GF-D8 (cell line): ENCODE measurements at regions not wholly inside any gene's neighbourhood (a gene's known extent, or its start where the extent isn't known, plus 50 kb on each side); places are given as distances from the start of the nearest gene placed in this dataset.

ENCODE experiments used
- DNase-seq: peaks from one replicate; lab custom pipeline; 2025; lab: John Stamatoyannopoulos, UW

- no peak for DNase-seq
These were observed 326.3 kb downstream of the ETS1 start for GRCh38 chr11:128261011-128261421.

- DNase-seq, result no peak
These were observed 327.0 kb downstream of the ETS1 start for GRCh38 chr11:128260398-128260797.

- DNase-seq, result no peak
These were observed 327.5 kb downstream of the ETS1 start for GRCh38 chr11:128259816-128260215.

- DNase-seq, result no peak
These were observed 332.4 kb downstream of the ETS1 start for GRCh38 chr11:128254941-128255340.

- DNase-seq, result no peak
These were observed 336.2 kb downstream of the ETS1 start for GRCh38 chr11:128251140-128251539.

GRCh38 chr11:128250482-128250881 lies 336.9 kb downstream of the ETS1 start:
- no peak for DNase-seq

GRCh38 chr11:128246810-128247594 lies 340.4 kb downstream of the ETS1 start:
- DNase-seq, result no peak

GRCh38 chr11:128246364-128246801 lies 341.0 kb downstream of the ETS1 start:
- no peak for DNase-seq

- DNase-seq, result no peak
These were observed 342.5 kb downstream of the ETS1 start for GRCh38 chr11:128244871-128245270.

- DNase-seq, result no peak
These were observed 344.9 kb downstream of the ETS1 start for GRCh38 chr11:128242451-128242850.

GRCh38 chr11:128240546-128240945 lies 346.8 kb downstream of the ETS1 start:
- no peak for DNase-seq

- DNase-seq, result no peak
These were observed 348.1 kb downstream of the ETS1 start for GRCh38 chr11:128239306-128239705.

- DNase-seq, result no peak
These were observed 348.7 kb downstream of the ETS1 start for GRCh38 chr11:128238521-128239265.

GRCh38 chr11:128236506-128237498 lies 350.6 kb downstream of the ETS1 start:
- no peak for DNase-seq

GRCh38 chr11:128235958-128236357 lies 351.4 kb downstream of the ETS1 start:
- DNase-seq, result no peak

GRCh38 chr11:128235426-128235825 lies 351.9 kb downstream of the ETS1 start:
- DNase-seq, result no peak

- DNase-seq, result no peak
These were observed 353.2 kb downstream of the ETS1 start for GRCh38 chr11:128234143-128234542.

GRCh38 chr11:128232588-128232987 lies 354.8 kb downstream of the ETS1 start:
- DNase-seq, result no peak

- DNase-seq, result no peak
These were observed 355.4 kb downstream of the ETS1 start for GRCh38 chr11:128231845-128232410.

GRCh38 chr11:128227466-128227865 lies 359.9 kb downstream of the ETS1 start:
- no peak for DNase-seq

- no peak for DNase-seq
These were observed 361.1 kb downstream of the ETS1 start for GRCh38 chr11:128226106-128226716.
